ENCODE measurements at regions not wholly inside any gene's neighbourhood (a gene's known extent, or its start where the extent isn't known, plus 50 kb on each side); places are given as distances from the start of the nearest gene placed in this dataset.

GRCh38 chr12:19844224-19844623 is 404.9 kb downstream of the AEBP2 start:
- DNase-seq, result no peak
- no peak for TF ChIP-seq CTCF (IDR thresholded peaks at IDR 0.05)
- intact Hi-C loops (cut with DNase I), result loop anchor here in 2 of 10 donors (10.0 kb wide), 2 partner anchors 51 to 89 kb away; no protein-coding TSS in a partner anchor
- Histone ChIP-seq H3K9me3 (peaks cover 0 to 9% (median 0%) of the 10 kb centered on the region in 11 donors), H3K27ac (no peak overlapping the region), H3K27me3 (no peaks in the 10 kb centered on the region), H3K36me3 (no peaks in the 10 kb centered on the region), H3K4me3 (no peak overlapping the region), H3K4me1 (peaks cover 0 to 41% (median 23%) of the 10 kb centered on the region in 9 donors)
- 90 to 96% methylated on average over 1 of the region's 1 CpG for WGBS, 2 donors
- ATAC-seq, result no peak

GRCh38 chr12:19846574-19846973 is 407.3 kb downstream of the AEBP2 start:
- no peak for DNase-seq
- TF ChIP-seq CTCF (IDR thresholded peaks at IDR 0.05), result no peak
- Histone ChIP-seq H3K9me3 (peaks cover 0 to 23% (median 7%) of the 10 kb centered on the region in 11 donors), H3K4me1 (peaks cover 0 to 34% (median 23%) of the 10 kb centered on the region in 9 donors), H3K36me3 (no peaks in the 10 kb centered on the region), H3K27me3 (no peaks in the 10 kb centered on the region), H3K27ac (peak overlapping the region; percentile 73 to 92 (median 86)), H3K4me3 (peak overlapping the region in 1 of 10 donors; percentile 18)
- WGBS, 2 donors, result 19 to 30% methylated on average over 3 of the region's 3 CpGs
- intact Hi-C loops (cut with DNase I), result loop anchor here in 4 of 10 donors (5.0 to 10.0 kb wide), 4 partner anchors 48 to 531 kb away; no protein-coding TSS in a partner anchor
- no peak for ATAC-seq

- 8 to 15% methylated on average over 11 of the region's 11 CpGs for WGBS, 2 donors
- peaks cover 0 to 27% (median 19%) of the 10 kb centered on the region in 9 donors for H3K4me1 ChIP-seq
- H3K36me3 ChIP-seq, result no peaks in the 10 kb centered on the region
- peak overlapping the region in 4 of 10 donors; percentile 8 to 29 (median 17) for H3K4me3 ChIP-seq
- H3K27me3 ChIP-seq, result no peaks in the 10 kb centered on the region
- intact Hi-C loops (cut with DNase I), result loop anchor here in 4 of 10 donors (5.0 to 10.0 kb wide), 4 partner anchors 47 to 530 kb away; no protein-coding TSS in a partner anchor
- H3K27ac ChIP-seq, result peak overlapping the region; percentile 73 to 92 (median 86)
- no peak for TF ChIP-seq CTCF (IDR thresholded peaks at IDR 0.05)
- H3K9me3 ChIP-seq, result peaks cover 0 to 23% (median 7%) of the 10 kb centered on the region in 11 donors
- DNase-seq, result peak; percentile 25 to 55
- peak; percentile 77 to 91 (median 88) for ATAC-seq
These were observed 408.2 kb downstream of the AEBP2 start for GRCh38 chr12:19847294-19848059.

GRCh38 chr12:19848421-19848820 is 409.1 kb downstream of the AEBP2 start:
- Histone ChIP-seq H3K27me3 (no peaks in the 10 kb centered on the region), H3K9me3 (peaks cover 0 to 23% (median 7%) of the 10 kb centered on the region in 11 donors), H3K4me3 (no peak overlapping the region), H3K27ac (peak overlapping the region; percentile 73 to 92 (median 86)), H3K36me3 (no peaks in the 10 kb centered on the region), H3K4me1 (peaks cover 0 to 27% (median 19%) of the 10 kb centered on the region in 9 donors)
- no peak for TF ChIP-seq CTCF (IDR thresholded peaks at IDR 0.05)
- WGBS, 2 donors, result 49 to 60% methylated on average over 2 of the region's 2 CpGs
- intact Hi-C loops (cut with DNase I), result loop anchor here in 4 of 10 donors (5.0 to 10.0 kb wide), 4 partner anchors 46 to 529 kb away; no protein-coding TSS in a partner anchor
- ATAC-seq (no peak), DNase-seq (no peak)

All from heart right ventricle (tissue), 16 donors.